Astrocyte (in vitro differentiated cells and primary cell): ENCODE measurements at regions not wholly inside any gene's neighbourhood (a gene's known extent, or its start where the extent isn't known, plus 50 kb on each side); places are given as distances from the start of the nearest gene placed in this dataset.

Source experiments
- DNase-seq: peaks from one replicate; pipeline ENCODE4 v3.0.0-alpha.2; 2010; ENCODE audit warnings: low read depth
- FAIRE-seq: peaks from 2 replicates; lab custom pipeline; 2011; peaks lifted over from hg19 to GRCh38; lab: Jason Lieb, UNC
- H2AFZ ChIP-seq: 2 replicates; pipeline ENCODE4 v1.6.0; 2012; ENCODE audit warnings: low read depth, low read length, inconsistent platforms
- H3K27ac ChIP-seq: 2 replicates; pipeline ENCODE4 v1.5.1; 2011; ENCODE audit warnings: low read depth, low read length, inconsistent platforms
- H3K27me3 ChIP-seq: 2 replicates; pipeline ENCODE4 v1.6.0; 2011; ENCODE audit warnings: low read length, inconsistent platforms; ENCODE audit not compliant: insufficient read depth
- H3K36me3 ChIP-seq: 2 replicates; pipeline ENCODE4 v1.5.1; 2011; ENCODE audit warnings: low read length, inconsistent platforms; ENCODE audit not compliant: insufficient read depth
- H3K4me1 ChIP-seq: 2 replicates; pipeline ENCODE4 v1.5.1; 2011; ENCODE audit warnings: low read length, inconsistent platforms; ENCODE audit not compliant: insufficient read depth
- H3K4me2 ChIP-seq: 2 replicates; pipeline ENCODE4 v1.6.0; 2012; ENCODE audit warnings: low read length, inconsistent platforms
- H3K4me3 ChIP-seq: 2 replicates; pipeline ENCODE4 v1.5.1; 2011; ENCODE audit warnings: low read depth, mild to moderate bottlenecking, low read length, inconsistent platforms; ENCODE audit not compliant: insufficient read depth
- H3K79me2 ChIP-seq: 2 replicates; pipeline ENCODE4 v1.6.0; 2012; ENCODE audit warnings: mild to moderate bottlenecking, low read length, inconsistent platforms; ENCODE audit not compliant: insufficient read depth
- H3K9ac ChIP-seq: 2 replicates; pipeline ENCODE4 v1.6.0; 2012; ENCODE audit warnings: mild to moderate bottlenecking, low read length, inconsistent platforms
- H3K9me3 ChIP-seq: 2 replicates; pipeline ENCODE4 v1.5.1; 2012; ENCODE audit warnings: low read depth, mild to moderate bottlenecking, low read length, inconsistent platforms; ENCODE audit not compliant: insufficient read depth
- H4K20me1 ChIP-seq: 2 replicates; pipeline ENCODE4 v1.6.0; 2012; ENCODE audit warnings: low read length, inconsistent platforms; ENCODE audit not compliant: insufficient read depth
- H3K27ac Mint-ChIP-seq: one replicate; pipeline ENCODE4 v1.8.0; 2021; ENCODE audit warnings: mild to moderate bottlenecking, mixed read lengths; ENCODE audit not compliant: unreplicated experiment
- H3K27me3 Mint-ChIP-seq: one replicate; pipeline ENCODE4 v1.8.0; 2021; ENCODE audit warnings: low read depth, mixed read lengths; ENCODE audit not compliant: unreplicated experiment
- H3K36me3 Mint-ChIP-seq: one replicate; pipeline ENCODE4 v1.8.0; 2021; ENCODE audit warnings: low read depth, mixed read lengths; ENCODE audit not compliant: unreplicated experiment
- H3K4me1 Mint-ChIP-seq: one replicate; pipeline ENCODE4 v1.8.0; 2021; ENCODE audit warnings: low read depth, mixed read lengths; ENCODE audit not compliant: unreplicated experiment
- H3K4me3 Mint-ChIP-seq: one replicate; pipeline ENCODE4 v1.8.0; 2021; ENCODE audit warnings: mild to moderate bottlenecking, moderate library complexity, mixed read lengths; ENCODE audit not compliant: unreplicated experiment
- H3K9me3 Mint-ChIP-seq: one replicate; pipeline ENCODE4 v1.8.0; 2021; ENCODE audit warnings: mild to moderate bottlenecking, mixed read lengths; ENCODE audit not compliant: unreplicated experiment
- CTCF ChIP-seq: IDR thresholded peaks from 2 replicates; pipeline ENCODE4 v1.5.1; 2011; ENCODE audit warnings: low read depth, mild to moderate bottlenecking, inconsistent platforms, low read length, moderate library complexity; ENCODE audit not compliant: insufficient read depth
- EZH2 ChIP-seq: IDR thresholded peaks from 2 replicates; pipeline ENCODE4 v1.6.1; 2012; ENCODE audit warnings: mild to moderate bottlenecking, low read length, inconsistent platforms; ENCODE audit not compliant: insufficient read depth

DNA sequence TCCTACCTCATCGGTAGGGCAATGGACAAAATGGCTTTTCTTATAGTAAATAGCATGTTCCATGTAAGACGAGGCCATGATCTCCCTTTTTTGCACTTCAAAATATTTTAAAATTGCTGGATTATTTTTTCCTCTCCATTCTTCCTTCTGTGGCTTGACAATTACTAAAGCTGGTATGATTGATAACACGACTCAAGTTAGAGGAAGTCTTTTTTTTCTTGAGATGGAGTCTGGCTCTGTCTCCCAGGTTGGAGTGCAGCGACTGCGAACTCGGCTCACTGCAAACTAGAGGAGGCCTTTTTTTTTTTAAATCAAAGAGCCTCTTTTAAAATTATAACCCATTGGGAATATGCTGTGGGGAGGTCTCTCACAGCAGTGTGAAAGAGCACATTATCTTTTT, 124.5 kb upstream of the TBL1XR1 start:
- TF ChIP-seq EZH2 (no peak), CTCF (no peak)
- H4K20me1 ChIP-seq: no peaks in the 10 kb centered on the region
- H3K4me1 Mint-ChIP-seq: peaks cover 6% of the 10 kb centered on the region
- no peak overlapping the region for H3K27ac Mint-ChIP-seq
- no peak for DNase-seq
- H2AFZ ChIP-seq: no peak overlapping the region
- peaks cover 8% of the 10 kb centered on the region for H3K9me3 Mint-ChIP-seq
- no peaks in the 10 kb centered on the region for H3K36me3 Mint-ChIP-seq
- no peaks in the 10 kb centered on the region for H3K27me3 ChIP-seq
- FAIRE-seq: no peak
- no peaks in the 10 kb centered on the region for H3K27me3 Mint-ChIP-seq
- H3K27ac ChIP-seq: no peak overlapping the region
- no peak overlapping the region for H3K4me3 Mint-ChIP-seq
- peaks cover 7% of the 10 kb centered on the region for H3K4me1 ChIP-seq
- no peaks in the 10 kb centered on the region for H3K36me3 ChIP-seq
- H3K4me3 ChIP-seq: no peak overlapping the region
- H3K9me3 ChIP-seq: no peaks in the 10 kb centered on the region
- no peaks in the 10 kb centered on the region for H3K79me2 ChIP-seq
- no peak overlapping the region for H3K4me2 ChIP-seq
- H3K9ac ChIP-seq: no peak overlapping the region

GRCh38 chr3:177322881-177323280, 125.6 kb upstream of the TBL1XR1 start:
- no peak overlapping the region for H3K4me3 ChIP-seq
- no peaks in the 10 kb centered on the region for H4K20me1 ChIP-seq
- H3K27me3 Mint-ChIP-seq: peaks cover 2% of the 10 kb centered on the region
- no peaks in the 10 kb centered on the region for H3K9me3 ChIP-seq
- H3K27me3 ChIP-seq: no peaks in the 10 kb centered on the region
- H2AFZ ChIP-seq: no peak overlapping the region
- peaks cover 7% of the 10 kb centered on the region for H3K4me1 ChIP-seq
- TF ChIP-seq EZH2: no peak
- no peak overlapping the region for H3K27ac Mint-ChIP-seq
- no peak overlapping the region for H3K27ac ChIP-seq
- peaks cover 8% of the 10 kb centered on the region for H3K9me3 Mint-ChIP-seq
- no peaks in the 10 kb centered on the region for H3K36me3 ChIP-seq
- H3K4me3 Mint-ChIP-seq: no peak overlapping the region
- FAIRE-seq: no peak
- no peak overlapping the region for H3K4me2 ChIP-seq
- H3K9ac ChIP-seq: no peak overlapping the region
- DNase-seq: no peak
- H3K4me1 Mint-ChIP-seq: peaks cover 6% of the 10 kb centered on the region
- no peaks in the 10 kb centered on the region for H3K79me2 ChIP-seq
- no peaks in the 10 kb centered on the region for H3K36me3 Mint-ChIP-seq

DNA sequence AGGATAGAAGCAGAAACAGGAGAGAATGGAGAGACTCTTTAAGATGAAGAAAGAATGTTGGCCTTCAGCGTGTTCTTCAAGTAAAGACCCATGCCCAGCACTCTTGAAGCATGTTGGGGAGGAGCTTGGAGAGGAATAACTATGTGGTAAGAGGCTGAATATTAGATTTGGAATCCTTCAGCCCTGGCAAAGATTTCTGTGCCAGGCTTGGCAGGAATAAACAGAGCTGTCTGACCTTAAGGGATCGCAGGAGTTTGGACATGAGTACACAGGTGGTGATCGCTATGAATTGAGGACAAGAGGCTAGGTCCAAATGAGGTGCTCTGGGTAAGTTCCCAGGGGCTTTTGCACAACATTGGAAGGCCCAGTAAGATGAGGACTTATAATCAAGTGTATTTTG, 132.6 kb upstream of the TBL1XR1 start:
- H3K27ac Mint-ChIP-seq: no peak overlapping the region

More for the DNA sequence above, 132.6 kb upstream of the TBL1XR1 start:
- TF ChIP-seq CTCF (no peak), EZH2 (no peak)
- H3K4me3 ChIP-seq: no peak overlapping the region
- no peaks in the 10 kb centered on the region for H3K9me3 Mint-ChIP-seq
- H3K9me3 ChIP-seq: no peaks in the 10 kb centered on the region
- FAIRE-seq: no peak
- no peaks in the 10 kb centered on the region for H3K79me2 ChIP-seq
- DNase-seq: no peak
- H4K20me1 ChIP-seq: no peaks in the 10 kb centered on the region
- H3K4me1 Mint-ChIP-seq: peaks cover 6% of the 10 kb centered on the region
- H3K4me2 ChIP-seq: no peak overlapping the region
- H3K27me3 ChIP-seq: no peaks in the 10 kb centered on the region
- H3K36me3 Mint-ChIP-seq: no peaks in the 10 kb centered on the region
- H3K27me3 Mint-ChIP-seq: peaks cover 2% of the 10 kb centered on the region
- H2AFZ ChIP-seq: no peak overlapping the region
- no peak overlapping the region for H3K27ac ChIP-seq
- no peaks in the 10 kb centered on the region for H3K36me3 ChIP-seq
- no peak overlapping the region for H3K4me3 Mint-ChIP-seq
- no peak overlapping the region for H3K9ac ChIP-seq
- no peaks in the 10 kb centered on the region for H3K4me1 ChIP-seq
